ENCODE measurements at regions not wholly inside any gene's neighbourhood (a gene's known extent, or its start where the extent isn't known, plus 50 kb on each side); places are given as distances from the start of the nearest gene placed in this dataset.
A peak's percentile ranks its signal among the peaks of the same experiment; 100 is the strongest.
"Not testable (repeated sequence)": the region's sequence is repeated elsewhere in the genome, so short reads cannot be mapped to it uniquely, and the experiment has no call there.

- ATAC-seq (ENCODE audit: low read depth in 2 of 2) (no peak), DNase-seq (no peak)
- Mint-ChIP-seq H3K4me1 (no peaks in the 10 kb centered on the region), H3K36me3 (peaks cover 9 to 15% of the 10 kb centered on the region in 2 donors), H3K4me3 (no peak overlapping the region), H3K27me3 (peaks cover 6 to 26% (median 8%) of the 10 kb centered on the region in 3 donors), H3K27ac (peak overlapping the region in 1 of 6 donors; percentile 4), H3K9me3 (peaks cover 0 to 29% (median 14%) of the 10 kb centered on the region in 7 donors)
Measured at GRCh38 chr2:75375646-75376582, 176.6 kb upstream of the TACR1 start.

DNA sequence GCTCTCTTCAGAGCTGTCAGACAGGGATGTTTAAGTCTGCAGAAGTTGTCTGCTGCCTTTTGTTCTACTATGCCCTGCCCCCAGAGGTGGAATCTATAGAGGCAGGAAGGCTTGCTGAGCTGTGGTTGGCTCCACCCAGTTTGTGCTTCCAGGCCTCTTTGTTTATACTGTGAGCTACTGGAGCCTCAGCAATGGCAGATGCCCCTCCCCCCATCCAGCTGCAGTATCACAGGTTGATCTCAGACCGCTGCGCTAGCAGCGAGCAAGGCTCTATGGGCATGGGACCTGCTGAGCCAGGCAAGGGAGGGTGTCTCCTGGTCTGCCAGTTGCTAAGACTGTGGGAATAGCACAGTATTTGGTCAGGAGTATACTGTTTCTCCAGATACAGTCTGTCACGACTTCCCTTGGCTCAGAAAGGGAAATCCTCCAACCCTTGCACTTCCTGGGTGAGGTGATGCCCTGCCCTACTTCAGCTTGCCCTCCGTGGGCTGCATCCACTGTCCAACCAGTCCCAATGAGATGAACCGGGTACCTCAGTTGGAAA, 175.2 kb upstream of the TACR1 start:
- H3K27ac Mint-ChIP-seq; ATAC-seq (ENCODE audit: low read depth in 2 of 2); H3K4me1 Mint-ChIP-seq; H3K4me3 Mint-ChIP-seq; DNase-seq: not testable (repeated sequence)
- Mint-ChIP-seq H3K9me3 (peaks cover 5 to 43% (median 28%) of the 10 kb centered on the region in 7 donors), H3K27me3 (peaks cover 6 to 34% (median 8%) of the 10 kb centered on the region in 3 donors), H3K36me3 (peaks cover 9 to 15% of the 10 kb centered on the region in 2 donors)

DNA sequence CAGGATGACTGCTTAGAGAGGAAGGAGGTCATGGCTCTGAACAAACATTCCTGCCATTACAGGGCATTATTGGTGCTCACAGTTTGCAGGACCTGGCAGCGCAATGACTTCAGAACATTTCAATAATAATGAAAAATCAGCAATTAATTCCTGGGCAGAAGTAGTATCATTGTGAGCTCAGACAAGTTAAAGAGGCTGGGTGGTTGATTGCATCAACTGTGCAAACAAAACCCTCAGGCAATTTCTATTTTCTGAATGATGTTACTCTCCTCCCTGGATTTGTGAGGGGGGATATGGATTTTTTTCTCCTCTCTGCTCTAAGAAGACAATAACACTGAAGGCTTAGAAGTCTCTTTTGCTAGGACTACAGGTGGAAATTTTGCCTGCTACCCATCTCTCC, 168.1 kb upstream of the TACR1 start:
- no peak for ATAC-seq (ENCODE audit: low read depth in 2 of 2)
- no peaks in the 10 kb centered on the region for H3K4me1 Mint-ChIP-seq
- no peak for DNase-seq
- peaks cover 5 to 59% (median 44%) of the 10 kb centered on the region in 7 donors for H3K9me3 Mint-ChIP-seq
- H3K27me3 Mint-ChIP-seq = peaks cover 0 to 25% (median 0%) of the 10 kb centered on the region in 3 donors
- H3K27ac Mint-ChIP-seq = no peak overlapping the region
- H3K36me3 Mint-ChIP-seq = peaks cover 5 to 7% of the 10 kb centered on the region in 2 donors
- H3K4me3 Mint-ChIP-seq = no peak overlapping the region

- H3K9me3 Mint-ChIP-seq = peaks cover under 1 to 29% (median 14%) of the 10 kb centered on the region in 7 donors
- H3K27ac Mint-ChIP-seq = no peak overlapping the region
- no peak overlapping the region for H3K4me3 Mint-ChIP-seq
- no peaks in the 10 kb centered on the region for H3K4me1 Mint-ChIP-seq
- H3K36me3 Mint-ChIP-seq = peaks cover 0 to 5% of the 10 kb centered on the region in 2 donors
- ATAC-seq (ENCODE audit: low read depth in 2 of 2) = no peak
- DNase-seq = no peak
- peaks cover 0 to 3% (median 0%) of the 10 kb centered on the region in 3 donors for H3K27me3 Mint-ChIP-seq
Measured at GRCh38 chr2:75361486-75361885, 162.2 kb upstream of the TACR1 start.

DNA sequence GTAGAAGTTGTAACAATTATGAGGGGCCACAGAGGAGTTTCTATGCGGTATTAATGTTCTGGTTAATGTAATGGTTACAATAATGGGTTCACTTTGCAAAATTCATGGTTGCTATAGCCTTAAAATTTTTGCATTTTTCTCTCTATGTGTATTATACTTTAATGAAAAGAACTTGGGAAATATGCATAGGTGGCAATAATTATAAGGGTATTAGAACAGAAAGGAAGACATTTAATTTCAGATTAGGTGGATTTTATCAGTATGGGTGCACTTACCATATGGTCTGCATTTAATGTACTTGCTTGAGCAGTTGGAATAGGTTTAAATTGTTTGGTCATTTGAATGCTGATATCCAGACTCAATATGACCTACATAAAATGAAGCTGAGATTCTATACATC, 161.6 kb upstream of the TACR1 start:
- Mint-ChIP-seq H3K9me3 (peaks cover 0 to 23% (median 13%) of the 10 kb centered on the region in 7 donors), H3K27ac (no peak overlapping the region), H3K4me1 (no peaks in the 10 kb centered on the region), H3K27me3 (peaks cover 0 to 3% (median under 1%) of the 10 kb centered on the region in 3 donors), H3K36me3 (peaks cover 0 to 6% of the 10 kb centered on the region in 2 donors), H3K4me3 (no peak overlapping the region)
- no peak for DNase-seq
- no peak for ATAC-seq (ENCODE audit: low read depth in 2 of 2)

- Mint-ChIP-seq H3K27me3 (peaks cover 0 to 11% (median 3%) of the 10 kb centered on the region in 3 donors), H3K36me3 (peaks cover 0 to 14% of the 10 kb centered on the region in 2 donors), H3K4me1 (no peaks in the 10 kb centered on the region), H3K9me3 (peaks cover 0 to 12% (median 5%) of the 10 kb centered on the region in 7 donors), H3K27ac (no peak overlapping the region), H3K4me3 (no peak overlapping the region)
- DNase-seq (no peak), ATAC-seq (ENCODE audit: low read depth in 2 of 2) (no peak)
Measured at GRCh38 chr2:75356865-75357264, 157.5 kb upstream of the TACR1 start.

DNA sequence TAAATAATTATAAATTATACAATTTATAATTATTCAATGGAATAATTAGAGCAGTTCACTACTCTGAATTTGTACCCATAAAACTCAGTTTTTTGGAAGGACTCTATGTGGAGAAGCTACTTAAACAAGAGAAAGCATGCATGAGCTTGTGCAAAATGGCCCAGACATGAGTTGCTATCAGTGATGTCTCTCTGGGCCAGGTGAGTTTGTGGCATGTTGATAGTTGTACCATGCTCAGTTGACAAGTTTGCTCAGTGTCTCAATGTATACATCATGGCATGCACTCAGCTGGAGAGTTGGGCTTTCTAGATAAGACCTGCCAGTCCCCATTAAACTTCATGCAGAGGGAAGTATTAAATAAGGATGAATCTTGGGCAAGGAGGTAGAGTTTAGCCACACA, 153.8 kb upstream of the TACR1 start:
- H3K4me1 Mint-ChIP-seq = no peaks in the 10 kb centered on the region
- peaks cover 0 to 18% of the 10 kb centered on the region in 2 donors for H3K36me3 Mint-ChIP-seq
- H3K27ac Mint-ChIP-seq = no peak overlapping the region
- peaks cover 3 to 14% (median 11%) of the 10 kb centered on the region in 3 donors for H3K27me3 Mint-ChIP-seq
- peaks cover 0 to 10% (median 5%) of the 10 kb centered on the region in 7 donors for H3K9me3 Mint-ChIP-seq
- no peak overlapping the region for H3K4me3 Mint-ChIP-seq
- no peak for ATAC-seq (ENCODE audit: low read depth in 2 of 2)
- no peak for DNase-seq

GRCh38 chr2:75348307-75348706, 149.0 kb upstream of the TACR1 start:
- H3K4me3 Mint-ChIP-seq = no peak overlapping the region
- H3K4me1 Mint-ChIP-seq = no peaks in the 10 kb centered on the region
- DNase-seq (no peak), ATAC-seq (ENCODE audit: low read depth in 2 of 2) (no peak)
- H3K9me3 Mint-ChIP-seq = peaks cover 0 to 8% (median 5%) of the 10 kb centered on the region in 7 donors
- peaks cover 0 to 14% (median 0%) of the 10 kb centered on the region in 3 donors for H3K27me3 Mint-ChIP-seq
- peaks cover 0 to 15% of the 10 kb centered on the region in 2 donors for H3K36me3 Mint-ChIP-seq
- no peak overlapping the region for H3K27ac Mint-ChIP-seq

GRCh38 chr2:75344146-75344545, 144.8 kb upstream of the TACR1 start:
- DNase-seq = no peak
- Mint-ChIP-seq H3K4me3 (no peak overlapping the region), H3K4me1 (peaks cover 0 to 2% (median 0%) of the 10 kb centered on the region in 3 donors), H3K27ac (peak overlapping the region in 1 of 6 donors; percentile 75), H3K27me3 (no peaks in the 10 kb centered on the region), H3K36me3 (peaks cover 0 to 8% of the 10 kb centered on the region in 2 donors), H3K9me3 (no peaks in the 10 kb centered on the region)
- ATAC-seq (ENCODE audit: low read depth in 2 of 2) = no peak

DNA sequence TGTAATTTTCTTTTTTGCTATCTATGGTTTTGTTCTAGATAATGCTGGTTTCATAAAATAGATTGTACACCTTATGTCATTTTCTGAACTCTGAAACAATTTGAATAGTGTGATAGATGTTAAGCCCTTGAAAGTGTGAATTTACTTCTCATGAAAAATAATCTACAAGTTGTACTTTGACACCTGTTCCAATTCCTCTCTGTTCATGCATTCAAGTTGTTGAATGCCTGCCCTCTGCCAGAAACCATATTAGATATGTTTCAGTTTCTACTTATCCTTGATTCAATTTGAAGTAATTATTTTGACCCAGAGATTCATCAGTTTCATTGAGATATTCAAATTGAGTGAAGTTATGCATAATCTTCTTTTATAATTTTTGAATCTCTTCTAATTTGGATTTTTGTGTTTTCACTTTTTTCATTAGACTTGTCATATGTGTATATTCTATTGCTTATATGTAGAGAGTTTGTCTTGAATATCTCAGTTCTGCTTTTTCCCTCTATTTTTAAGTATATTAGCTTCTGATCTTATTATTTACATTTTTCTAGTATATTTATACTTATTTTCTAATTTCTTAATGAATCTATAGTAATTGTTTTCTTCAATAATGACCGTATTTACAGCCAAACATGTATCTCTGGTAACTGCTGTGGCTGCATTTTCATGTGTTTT, 143.3 kb upstream of the TACR1 start:
- Mint-ChIP-seq H3K27me3 (no peaks in the 10 kb centered on the region), H3K4me3 (no peak overlapping the region), H3K36me3 (peaks cover 0 to 8% of the 10 kb centered on the region in 2 donors), H3K9me3 (no peaks in the 10 kb centered on the region), H3K4me1 (peaks cover 0 to 2% (median 0%) of the 10 kb centered on the region in 3 donors), H3K27ac (no peak overlapping the region)
- DNase-seq (no peak), ATAC-seq (ENCODE audit: low read depth in 2 of 2) (no peak)

DNA sequence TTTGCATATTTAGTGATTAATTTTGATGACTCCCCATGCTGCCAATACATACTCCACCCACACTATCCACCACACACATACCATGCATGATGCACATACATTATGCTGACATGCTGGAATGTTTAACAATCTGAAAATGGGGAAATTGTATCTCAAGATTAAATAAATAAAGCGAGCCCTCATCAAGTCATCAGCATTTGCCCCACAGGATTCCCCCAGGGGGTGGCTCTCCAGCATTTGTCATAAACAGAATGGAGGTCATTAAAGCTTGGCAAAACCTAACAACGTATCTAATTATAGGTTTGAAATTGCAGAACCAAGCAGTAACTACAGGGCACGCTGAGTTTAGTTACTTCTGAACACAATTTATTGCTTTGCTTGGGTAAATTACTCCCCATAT, 141.2 kb upstream of the TACR1 start:
- no peak overlapping the region for H3K4me3 Mint-ChIP-seq
- no peaks in the 10 kb centered on the region for H3K9me3 Mint-ChIP-seq

DNA sequence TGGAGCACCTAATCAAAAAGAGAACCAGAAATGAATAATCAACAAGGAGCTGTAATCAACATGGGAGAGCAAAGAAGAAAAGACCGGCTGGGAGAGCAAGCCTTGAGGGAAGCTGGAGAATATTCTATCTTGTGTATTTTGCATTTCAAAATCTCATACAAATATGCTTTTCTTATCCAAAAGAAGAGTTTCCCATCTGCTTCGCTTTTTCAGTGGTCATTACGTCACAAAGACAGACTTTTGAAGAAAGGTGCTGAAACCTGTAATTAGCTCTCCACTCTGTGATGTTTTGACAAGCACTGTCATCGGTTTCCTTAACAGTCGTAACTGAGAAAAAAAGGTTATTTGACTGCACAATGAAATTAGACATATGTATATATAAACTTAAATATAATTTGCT, 139.1 kb upstream of the TACR1 start:
- Mint-ChIP-seq H3K27ac (no peak overlapping the region), H3K4me3 (no peak overlapping the region), H3K27me3 (peaks cover 0 to 4% (median 0%) of the 10 kb centered on the region in 3 donors), H3K36me3 (no peaks in the 10 kb centered on the region), H3K4me1 (peaks cover 0 to 2% (median 0%) of the 10 kb centered on the region in 3 donors), H3K9me3 (no peaks in the 10 kb centered on the region)
- ATAC-seq (ENCODE audit: low read depth in 2 of 2) (no peak), DNase-seq (no peak)

More for the DNA sequence above, 141.2 kb upstream of the TACR1 start:
- H3K4me1 Mint-ChIP-seq = peaks cover 0 to 2% (median 0%) of the 10 kb centered on the region in 3 donors
- peaks cover 0 to 1% of the 10 kb centered on the region in 2 donors for H3K36me3 Mint-ChIP-seq
- H3K27ac Mint-ChIP-seq = peak overlapping the region in 1 of 6 donors; percentile 43
- no peaks in the 10 kb centered on the region for H3K27me3 Mint-ChIP-seq
- DNase-seq (no peak), ATAC-seq (ENCODE audit: low read depth in 2 of 2) (no peak)

DNA sequence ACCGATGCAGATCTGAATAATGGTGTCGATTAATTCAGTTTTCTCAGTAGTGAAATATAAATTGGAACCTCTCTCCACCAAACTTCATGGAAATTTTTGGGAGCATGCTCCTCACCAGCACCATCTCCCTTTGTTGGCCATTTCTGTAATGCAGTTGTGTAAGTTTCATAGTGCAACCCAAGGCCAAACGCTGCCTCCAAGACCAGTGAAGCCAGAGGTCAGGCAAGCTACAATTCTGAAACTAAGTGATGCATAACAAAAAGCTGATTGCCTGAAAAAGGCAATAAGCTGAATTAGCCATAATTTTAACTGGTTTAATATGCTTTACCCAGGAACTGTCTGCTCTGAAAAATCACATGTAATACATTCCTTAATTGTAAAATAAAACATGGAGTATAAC, 138.3 kb upstream of the TACR1 start:
- no peak overlapping the region for H3K4me3 Mint-ChIP-seq
- ATAC-seq (ENCODE audit: low read depth in 2 of 2) (no peak), DNase-seq (no peak)
- no peaks in the 10 kb centered on the region for H3K36me3 Mint-ChIP-seq
- H3K9me3 Mint-ChIP-seq = no peaks in the 10 kb centered on the region
- H3K4me1 Mint-ChIP-seq = peaks cover 0 to 2% (median 0%) of the 10 kb centered on the region in 3 donors
- peaks cover 0 to 4% (median 0%) of the 10 kb centered on the region in 3 donors for H3K27me3 Mint-ChIP-seq
- H3K27ac Mint-ChIP-seq = no peak overlapping the region

Measured in naive B cell (primary cell).